Left ventricle myocardium inferior (tissue), 1 donor: ENCODE measurements at regions not wholly inside any gene's neighbourhood (a gene's known extent, or its start where the extent isn't known, plus 50 kb on each side); places are given as distances from the start of the nearest gene placed in this dataset.
"Not testable (repeated sequence)": the region's sequence is repeated elsewhere in the genome, so short reads cannot be mapped to it uniquely, and the experiment has no call there.

ENCODE experiments used
- DNase-seq: peaks from one replicate; pipeline ENCODE4 v3.0.0-alpha.2; 2020
- H3K27ac ChIP-seq: fragments of 200-600 bp; replicated peaks from 2 replicates; pipeline ENCODE4 v1.8.0; 2021
- H3K27me3 ChIP-seq: fragments of 200-600 bp; 2 replicates; pipeline ENCODE4 v1.8.0; 2021; ENCODE audit warnings: low read depth
- H3K36me3 ChIP-seq: fragments of 200-600 bp; 2 replicates; pipeline ENCODE4 v1.8.0; 2021
- H3K4me1 ChIP-seq: fragments of 200-600 bp; 2 replicates; pipeline ENCODE4 v1.8.0; 2021
- H3K4me3 ChIP-seq: fragments of 200-600 bp; 2 replicates; pipeline ENCODE4 v1.8.0; 2021; ENCODE audit warnings: mild to moderate bottlenecking, moderate library complexity
- H3K9me3 ChIP-seq: fragments of 200-600 bp; replicated peaks from 2 replicates; pipeline ENCODE4 v1.8.0; 2021
- intact Hi-C: fragments of 100-400 bp; cut with micrococcal nuclease; formaldehyde crosslinking; loops from one replicate; pipeline ENCODE4 v1.11.0; 2022
- TF ChIP-seq, protein P1 (sequence below): fragments of 200-600 bp; IDR thresholded peaks from 2 replicates; pipeline ENCODE4 v1.8.0; 2021; ENCODE audit warnings: antibody characterized with exemption, mild to moderate bottlenecking, borderline replicate concordance
- donor health status: DM: no; HTN: yes; CAD: no; lungs with severe emphysema.

DNA sequence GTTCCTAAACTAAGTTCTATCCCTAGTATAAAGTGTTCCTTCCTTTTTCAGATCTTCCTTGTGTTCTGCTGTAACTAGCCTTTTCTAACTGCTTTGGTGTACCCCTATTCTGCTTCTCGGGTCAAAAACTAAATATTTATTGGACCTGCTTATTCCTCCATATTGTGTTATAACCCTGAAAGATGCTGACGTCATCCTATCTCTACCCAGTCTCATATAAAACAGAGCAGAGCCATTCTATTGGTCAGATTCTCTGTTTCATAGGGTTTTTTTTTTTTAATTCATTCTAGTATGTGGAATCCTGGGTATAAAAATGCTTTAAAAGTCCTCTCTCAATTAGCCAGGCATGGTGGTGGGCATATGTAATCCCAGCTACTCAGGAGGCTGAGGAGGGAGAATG lies 349.7 kb downstream of the ACTRT1 start:
- TF ChIP-seq, protein P1, sequence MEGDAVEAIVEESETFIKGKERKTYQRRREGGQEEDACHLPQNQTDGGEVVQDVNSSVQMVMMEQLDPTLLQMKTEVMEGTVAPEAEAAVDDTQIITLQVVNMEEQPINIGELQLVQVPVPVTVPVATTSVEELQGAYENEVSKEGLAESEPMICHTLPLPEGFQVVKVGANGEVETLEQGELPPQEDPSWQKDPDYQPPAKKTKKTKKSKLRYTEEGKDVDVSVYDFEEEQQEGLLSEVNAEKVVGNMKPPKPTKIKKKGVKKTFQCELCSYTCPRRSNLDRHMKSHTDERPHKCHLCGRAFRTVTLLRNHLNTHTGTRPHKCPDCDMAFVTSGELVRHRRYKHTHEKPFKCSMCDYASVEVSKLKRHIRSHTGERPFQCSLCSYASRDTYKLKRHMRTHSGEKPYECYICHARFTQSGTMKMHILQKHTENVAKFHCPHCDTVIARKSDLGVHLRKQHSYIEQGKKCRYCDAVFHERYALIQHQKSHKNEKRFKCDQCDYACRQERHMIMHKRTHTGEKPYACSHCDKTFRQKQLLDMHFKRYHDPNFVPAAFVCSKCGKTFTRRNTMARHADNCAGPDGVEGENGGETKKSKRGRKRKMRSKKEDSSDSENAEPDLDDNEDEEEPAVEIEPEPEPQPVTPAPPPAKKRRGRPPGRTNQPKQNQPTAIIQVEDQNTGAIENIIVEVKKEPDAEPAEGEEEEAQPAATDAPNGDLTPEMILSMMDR: no peak
- Histone ChIP-seq H3K36me3 (no peaks in the 10 kb centered on the region), H3K4me1 (no peaks in the 10 kb centered on the region), H3K27ac (no peak overlapping the region), H3K9me3 (no peaks in the 10 kb centered on the region), H3K27me3 (no peaks in the 10 kb centered on the region), H3K4me3 (no peak overlapping the region)
- intact Hi-C loops: no loop called here
- no peak for DNase-seq

DNA sequence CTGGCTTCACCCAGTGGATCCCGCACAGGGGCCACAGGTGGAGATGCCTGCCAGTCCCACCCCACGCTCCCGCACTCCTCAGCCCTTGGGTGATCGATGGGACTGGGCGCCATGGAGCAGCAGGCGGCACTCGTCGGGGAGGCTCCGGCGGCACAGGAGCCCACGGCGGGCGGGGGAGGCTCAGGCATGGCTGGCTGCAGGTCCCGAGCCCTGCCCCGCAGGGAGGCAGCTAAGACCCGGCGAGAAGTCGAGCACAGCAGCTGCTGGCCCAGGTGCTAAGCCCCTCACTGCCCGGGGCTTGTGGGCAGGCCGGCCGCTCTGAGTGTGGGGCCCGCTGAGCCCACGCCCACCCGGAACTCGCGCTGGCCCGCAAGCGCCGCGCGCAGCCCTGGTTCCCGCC lies 389.3 kb downstream of the ACTRT1 start:
- DNase-seq, H3K27ac ChIP-seq, H3K27me3 ChIP-seq, H3K9me3 ChIP-seq, H3K4me3 ChIP-seq, H3K36me3 ChIP-seq, H3K4me1 ChIP-seq, intact Hi-C loops: not testable (repeated sequence)

DNA sequence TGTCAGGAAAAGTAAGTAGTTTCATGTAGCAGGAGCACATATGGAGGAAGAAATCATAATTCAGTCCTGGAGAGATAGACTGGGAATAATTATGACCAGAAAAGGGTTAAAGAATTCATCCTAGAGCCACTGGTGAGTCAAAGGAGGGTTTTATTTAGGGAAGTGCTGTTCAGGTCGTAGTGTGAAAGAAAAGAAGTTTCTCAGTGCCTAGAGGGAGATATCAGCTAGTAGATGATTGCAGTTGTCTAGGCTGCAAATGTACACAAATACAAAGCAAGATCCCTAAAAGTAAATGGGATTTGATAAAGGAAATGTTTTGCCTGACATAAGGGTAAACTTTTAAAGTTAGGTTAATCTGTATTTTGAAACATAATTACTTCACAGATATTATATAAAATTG lies 403.2 kb downstream of the ACTRT1 start:
- H3K27me3 ChIP-seq: no peaks in the 10 kb centered on the region
- DNase-seq: no peak
- no peak overlapping the region for H3K4me3 ChIP-seq
- intact Hi-C loops: no loop called here
- no peaks in the 10 kb centered on the region for H3K36me3 ChIP-seq
- TF ChIP-seq, protein P1: no peak
- peak overlapping the region; percentile 30 for H3K27ac ChIP-seq
- no peaks in the 10 kb centered on the region for H3K4me1 ChIP-seq
- no peaks in the 10 kb centered on the region for H3K9me3 ChIP-seq

DNA sequence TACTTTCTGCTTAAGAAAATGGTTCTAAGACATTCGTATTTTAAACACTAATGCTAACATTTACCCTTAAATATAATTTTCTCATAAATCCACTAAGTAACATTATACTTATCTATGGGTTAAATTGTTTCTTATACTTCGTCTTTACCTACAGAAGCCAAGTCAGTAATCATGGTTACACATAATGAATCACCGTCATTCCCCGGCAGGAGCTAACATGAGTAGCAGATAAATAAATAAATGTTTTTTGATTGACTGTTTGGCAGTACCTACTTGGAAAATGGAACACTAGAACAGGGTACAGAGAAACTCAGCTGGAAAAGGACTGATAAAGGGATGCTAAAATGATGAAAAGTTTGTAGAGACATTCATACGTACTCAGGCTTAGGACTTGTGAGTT lies 430.4 kb downstream of the ACTRT1 start:
- Histone ChIP-seq H3K27ac (no peak overlapping the region), H3K36me3 (no peaks in the 10 kb centered on the region), H3K4me1 (no peaks in the 10 kb centered on the region), H3K9me3 (peaks cover 7% of the 10 kb centered on the region), H3K27me3 (no peaks in the 10 kb centered on the region), H3K4me3 (no peak overlapping the region)
- intact Hi-C loops: no loop called here
- no peak for DNase-seq
- TF ChIP-seq, protein P1: no peak

DNA sequence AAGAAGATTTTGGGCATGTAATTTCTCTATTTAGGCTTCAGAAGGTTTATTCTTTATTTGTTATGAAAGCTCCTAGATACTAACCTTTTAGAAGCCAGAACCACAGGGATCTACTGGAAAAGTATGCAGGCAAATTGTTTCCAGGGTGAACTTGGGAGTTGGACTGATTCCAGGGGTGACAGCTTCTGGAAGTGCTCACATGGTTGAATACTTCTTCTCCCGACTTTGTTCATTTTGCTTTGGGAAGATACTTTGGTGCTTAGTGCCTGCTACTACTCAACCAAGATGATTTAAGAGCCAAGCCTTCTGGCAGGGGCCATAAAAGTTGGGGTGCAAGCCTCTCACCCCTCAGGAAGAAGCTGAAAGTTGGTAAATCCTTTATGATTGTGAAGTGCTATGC lies 445.6 kb downstream of the ACTRT1 start:
- TF ChIP-seq, protein P1: no peak

DNA sequence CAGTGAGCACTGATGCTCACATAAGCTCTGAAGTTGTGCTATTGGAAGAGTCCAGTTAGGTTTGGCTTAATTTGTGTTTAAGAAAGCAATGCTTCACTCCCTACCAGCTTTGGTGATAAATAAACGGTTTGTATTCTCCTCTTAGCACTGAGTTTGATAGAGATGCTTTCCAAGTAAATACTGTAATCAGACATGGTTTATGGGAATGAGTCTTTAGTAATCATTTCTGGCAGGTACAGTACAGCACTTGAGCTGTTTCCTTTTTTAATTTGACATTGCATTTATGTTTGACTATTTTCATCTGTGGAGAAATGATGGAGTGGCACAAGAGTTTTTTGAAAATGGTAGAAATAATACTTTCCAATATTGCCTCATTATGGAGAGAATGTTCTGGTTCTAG lies 455.3 kb downstream of the ACTRT1 start:
- intact Hi-C loops: no loop called here
- TF ChIP-seq, protein P1: no peak
- H3K4me1 ChIP-seq: no peaks in the 10 kb centered on the region
- no peaks in the 10 kb centered on the region for H3K9me3 ChIP-seq
- no peaks in the 10 kb centered on the region for H3K27me3 ChIP-seq
- H3K36me3 ChIP-seq: no peaks in the 10 kb centered on the region
- H3K4me3 ChIP-seq: no peak overlapping the region
- no peak overlapping the region for H3K27ac ChIP-seq
- no peak for DNase-seq

More for the DNA sequence above, 445.6 kb downstream of the ACTRT1 start:
- no peak overlapping the region for H3K4me3 ChIP-seq
- no peaks in the 10 kb centered on the region for H3K27me3 ChIP-seq
- intact Hi-C loops: no loop called here
- no peaks in the 10 kb centered on the region for H3K36me3 ChIP-seq
- H3K4me1 ChIP-seq: no peaks in the 10 kb centered on the region
- H3K9me3 ChIP-seq: no peaks in the 10 kb centered on the region
- no peak for DNase-seq
- no peak overlapping the region for H3K27ac ChIP-seq
